NCI-H526 treated with DMSO at 0.1 percent for 48 hours (cell line): ENCODE measurements at regions not wholly inside any gene's neighbourhood (a gene's known extent, or its start where the extent isn't known, plus 50 kb on each side); places are given as distances from the start of the nearest gene placed in this dataset.

Experiments
- DNase-seq: peaks from one replicate; lab custom pipeline; 2025; lab: John Stamatoyannopoulos, UW

DNA sequence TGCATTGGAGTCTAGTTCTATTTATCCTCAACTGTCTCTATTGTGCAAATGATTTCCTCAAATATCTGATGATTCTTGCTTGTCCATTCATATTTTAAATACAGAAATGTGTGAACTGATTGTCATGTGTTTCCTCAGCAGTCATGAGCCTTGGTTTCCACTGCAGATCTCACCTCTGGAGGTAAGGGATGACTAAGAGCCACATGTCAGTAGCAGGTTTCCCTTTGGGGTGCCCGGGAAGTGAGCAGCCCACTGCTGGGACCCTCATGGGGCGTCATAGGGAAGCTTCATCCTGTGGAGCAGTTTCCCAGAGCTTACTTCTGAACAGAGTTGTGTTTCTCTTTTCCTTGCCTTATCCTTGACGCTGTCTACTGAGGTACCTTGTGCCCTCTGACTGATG, 149.2 kb upstream of the TOPAZ1 start:
- no peak for DNase-seq

DNA sequence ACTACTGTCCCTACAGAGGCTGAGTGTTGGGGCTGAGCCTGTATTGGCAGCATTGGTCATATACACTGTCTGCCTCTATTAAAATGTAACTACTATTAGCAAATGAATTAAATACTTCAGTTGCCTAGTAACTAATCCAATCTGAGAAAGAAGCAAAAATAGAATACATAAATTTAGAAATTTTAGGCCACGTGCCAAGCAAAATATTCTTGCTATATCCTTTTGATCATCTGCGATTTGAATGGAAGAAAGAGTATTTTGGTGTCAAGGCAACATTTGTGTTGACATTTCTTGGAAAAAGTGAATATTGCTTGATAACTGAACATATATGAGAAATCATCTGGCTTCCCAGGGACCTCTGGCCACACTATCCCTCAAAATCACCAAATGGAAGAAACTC, 148.2 kb upstream of the TOPAZ1 start:
- no peak for DNase-seq

DNA sequence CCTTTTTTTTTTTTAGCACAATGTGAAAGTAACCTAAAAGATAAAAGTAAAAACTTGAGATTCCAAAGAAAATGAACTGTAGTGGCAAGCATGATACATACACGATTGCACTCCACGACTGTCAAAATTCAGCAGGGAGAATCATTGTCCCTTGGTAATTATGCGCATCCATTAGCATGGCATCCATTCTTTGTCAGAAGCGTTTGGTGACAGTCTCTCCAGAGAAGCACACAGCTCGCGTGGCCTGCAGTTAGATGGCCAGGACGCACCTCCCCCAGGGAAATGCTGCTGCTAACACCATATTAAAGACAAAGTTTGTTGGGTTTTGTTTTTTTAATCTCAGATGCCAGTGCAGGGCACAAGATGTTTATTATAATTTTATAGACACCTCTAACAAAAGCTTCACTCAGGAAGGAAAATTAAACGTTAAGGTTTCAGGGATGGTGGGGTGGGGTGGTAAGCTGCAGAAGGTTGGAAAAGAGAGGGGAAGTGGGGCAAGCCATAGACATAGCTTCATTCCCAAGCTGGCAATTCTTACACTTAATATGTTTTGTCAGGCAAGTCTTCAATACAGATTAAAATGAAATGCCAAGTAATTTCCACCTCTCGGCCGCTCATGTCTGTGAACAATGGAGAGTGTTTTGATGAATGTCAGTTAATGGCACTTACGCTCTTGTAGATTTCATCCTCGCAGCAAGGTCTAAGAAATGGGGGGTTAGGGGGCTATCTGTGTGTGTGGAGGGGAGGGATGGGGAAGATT, 142.8 kb upstream of the TOPAZ1 start:
- no peak for DNase-seq

DNA sequence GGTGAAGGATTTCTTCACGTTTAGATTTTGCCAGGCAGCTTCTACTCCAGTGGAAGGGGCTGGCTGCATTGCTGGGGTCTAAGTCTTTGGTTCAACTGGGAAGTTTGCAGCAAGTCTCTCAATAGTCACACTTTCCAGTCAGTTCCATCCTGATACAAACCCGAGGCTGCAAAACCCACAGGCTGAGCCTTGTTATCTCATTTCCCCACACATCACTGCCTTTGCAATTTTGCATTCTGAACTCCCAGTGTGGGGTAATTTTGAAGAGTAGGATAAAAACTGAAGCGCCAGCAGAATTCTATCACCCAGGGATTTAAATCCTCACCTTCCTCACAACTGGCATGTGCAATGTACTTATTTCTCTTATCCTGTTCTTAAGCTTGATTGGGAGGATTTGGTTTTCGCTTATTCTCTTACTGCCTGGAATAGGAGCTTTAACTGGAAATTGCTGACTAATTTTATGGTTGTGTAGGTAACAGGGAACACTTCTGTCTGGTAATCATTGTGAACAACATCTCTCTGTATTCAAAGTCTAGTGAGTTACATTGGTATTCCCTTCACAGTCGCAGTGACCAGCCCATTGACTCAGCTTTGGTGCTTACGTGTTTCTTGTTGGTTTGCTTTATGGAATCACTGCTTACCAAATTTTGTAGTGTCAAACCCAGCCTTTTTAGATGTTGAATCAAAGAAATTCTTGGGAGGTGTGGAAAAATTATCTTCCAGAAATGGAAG, 142.0 kb upstream of the TOPAZ1 start:
- DNase-seq, result no peak

DNA sequence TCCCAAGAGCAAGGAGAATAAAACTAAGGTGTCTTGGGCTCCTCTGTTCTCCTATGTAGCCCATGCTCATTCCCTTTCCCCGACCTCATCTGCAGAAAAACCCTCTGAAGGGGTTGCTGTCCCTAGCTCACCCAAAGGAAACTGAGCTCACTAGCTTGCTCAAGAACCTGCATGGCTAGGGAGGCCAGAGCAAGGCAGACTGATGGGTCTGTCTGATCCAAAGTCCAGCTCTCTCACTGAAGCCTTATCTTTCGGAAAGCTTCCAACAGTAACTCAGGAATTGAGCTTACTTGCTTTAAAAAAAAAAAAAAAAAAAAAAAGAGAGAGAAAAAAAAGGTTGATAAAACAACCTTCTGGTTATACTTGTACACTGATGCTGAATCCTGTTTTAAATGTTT, 141.4 kb upstream of the TOPAZ1 start:
- no peak for DNase-seq

DNA sequence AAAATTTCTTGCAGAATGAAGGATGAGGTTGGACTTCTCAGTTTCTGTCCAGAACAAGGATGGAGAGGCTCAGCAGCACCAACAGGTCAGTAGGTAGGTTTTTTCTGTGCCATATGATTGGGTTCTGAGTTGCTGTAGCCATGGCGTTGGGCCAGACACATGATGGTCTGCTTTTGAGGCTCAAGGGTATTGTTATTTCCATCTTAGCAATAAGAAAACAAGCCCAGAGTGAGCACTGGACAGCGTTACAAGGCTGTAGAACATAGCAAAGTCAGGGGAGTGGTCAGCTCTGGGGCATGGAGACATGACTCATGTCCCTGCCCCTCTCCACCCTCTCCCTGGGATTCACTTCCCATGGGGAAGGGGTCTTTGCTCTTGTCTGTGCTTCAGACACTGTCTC, 137.6 kb upstream of the TOPAZ1 start:
- DNase-seq, result no peak

DNA sequence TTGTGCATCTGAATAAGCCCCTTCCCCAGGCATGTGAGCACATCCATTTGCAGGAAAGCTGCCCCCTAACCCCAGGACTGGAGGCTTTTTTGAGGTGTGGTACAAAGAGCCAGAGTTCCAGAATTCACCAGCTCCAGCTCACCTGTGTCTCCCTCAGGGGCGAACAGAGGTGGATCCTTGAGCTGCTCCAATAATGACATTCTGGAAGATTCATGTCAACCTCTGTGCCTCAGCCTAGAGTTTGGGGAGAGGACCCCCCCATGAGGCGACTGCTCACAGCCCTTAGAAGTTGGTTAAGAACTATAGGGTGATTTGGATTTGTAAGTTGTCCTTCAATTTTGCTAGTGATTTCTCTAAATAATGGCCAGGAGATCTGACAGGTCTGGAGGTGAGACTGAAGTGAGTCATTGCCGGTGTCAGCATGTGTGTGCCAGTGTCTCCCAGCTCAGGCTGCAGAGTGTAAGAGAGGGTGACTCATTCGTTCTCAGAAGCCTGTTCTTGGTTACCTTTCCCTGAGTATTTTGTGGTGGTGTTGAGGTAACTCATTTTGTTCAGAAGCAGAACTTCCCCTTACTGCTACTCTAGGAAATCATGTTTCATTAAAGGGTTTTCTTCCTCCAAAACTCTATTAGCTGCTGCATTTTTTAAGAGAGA, 136.9 kb upstream of the TOPAZ1 start:
- DNase-seq, result no peak

DNA sequence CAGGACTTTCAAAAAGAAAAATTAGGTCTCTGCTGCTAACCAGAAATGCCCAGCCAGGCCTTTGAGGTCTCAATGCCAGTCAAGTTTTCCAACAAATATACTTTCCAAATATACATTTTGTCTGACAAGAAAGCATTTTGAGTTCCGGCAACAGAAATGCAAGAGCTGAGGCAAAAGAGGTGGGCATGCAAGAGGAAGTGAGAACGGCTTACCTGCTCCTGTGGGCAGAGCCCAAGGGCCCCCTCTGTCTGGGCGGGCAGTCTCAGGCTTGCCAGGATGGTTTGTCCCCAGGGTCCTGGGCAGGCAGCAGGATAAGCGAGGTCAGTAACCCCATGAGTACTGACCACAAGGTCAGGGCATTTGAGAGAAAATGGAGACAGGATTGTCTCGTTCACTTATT, 136.1 kb upstream of the TOPAZ1 start:
- DNase-seq, result no peak

DNA sequence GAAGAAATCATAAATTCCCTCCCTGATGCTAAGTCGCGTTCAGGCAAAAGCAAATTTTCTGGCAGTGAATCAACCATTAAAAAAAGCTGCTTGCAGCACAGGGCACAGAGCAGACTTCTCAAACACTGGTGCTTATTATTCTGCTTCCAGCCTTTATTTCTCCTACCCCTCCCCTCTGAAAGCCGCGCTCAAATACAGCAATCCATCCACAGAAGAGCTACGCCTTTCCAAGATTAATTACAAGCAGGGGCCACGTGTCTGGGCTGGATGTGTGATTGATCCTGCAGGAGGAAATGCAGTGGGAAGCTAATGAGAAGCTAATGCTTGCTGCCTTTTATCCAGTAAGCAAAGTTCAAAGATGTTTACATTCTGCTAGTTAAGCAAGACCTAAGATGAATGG, 134.9 kb upstream of the TOPAZ1 start:
- DNase-seq, result no peak

DNA sequence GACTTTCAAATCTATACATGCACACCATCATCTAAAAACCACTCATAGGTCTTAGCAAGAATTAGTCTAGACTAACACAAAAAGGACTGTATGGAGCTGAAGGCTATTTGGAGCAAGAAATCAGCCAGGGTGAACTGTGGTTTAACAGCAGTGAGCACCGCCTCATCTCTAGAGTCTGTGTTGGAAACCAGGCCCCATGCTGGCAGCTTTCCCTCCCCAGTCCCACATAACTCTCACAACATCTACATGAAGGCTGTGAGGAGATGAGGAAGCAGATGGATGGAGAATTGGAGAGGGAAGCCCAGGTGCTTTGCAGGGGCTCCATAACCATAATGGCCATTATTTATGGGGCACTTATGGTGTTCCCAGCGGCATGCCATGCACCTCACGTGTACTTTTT, 133.2 kb upstream of the TOPAZ1 start:
- no peak for DNase-seq

DNA sequence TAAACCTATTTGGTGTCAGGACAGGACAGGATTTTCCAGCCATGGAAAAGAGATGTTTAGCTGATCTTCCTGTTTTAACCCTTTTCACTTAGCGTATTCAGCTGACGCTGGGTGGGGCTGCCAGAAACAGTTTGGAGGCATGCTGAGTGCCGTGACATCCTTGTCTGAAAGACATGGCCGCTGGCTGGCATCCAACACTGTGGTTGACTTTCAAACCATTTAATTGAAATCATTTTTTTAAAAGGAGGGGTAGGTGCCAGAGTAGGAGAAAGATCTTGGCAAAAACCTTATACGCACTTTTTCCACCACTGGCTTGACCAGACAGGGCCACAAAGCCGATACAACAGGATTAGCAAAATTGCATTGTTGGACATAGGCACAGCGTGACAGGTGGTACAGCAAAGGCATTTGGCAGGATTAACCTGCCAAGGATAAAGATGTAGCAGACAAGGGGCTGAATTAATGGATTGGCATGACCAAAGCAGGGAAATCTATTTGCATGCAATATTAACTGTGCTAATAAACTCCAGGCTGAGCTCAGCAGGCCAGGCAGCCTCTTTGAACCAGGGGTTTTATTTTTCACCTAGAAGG, 131.8 kb upstream of the TOPAZ1 start:
- no peak for DNase-seq

DNA sequence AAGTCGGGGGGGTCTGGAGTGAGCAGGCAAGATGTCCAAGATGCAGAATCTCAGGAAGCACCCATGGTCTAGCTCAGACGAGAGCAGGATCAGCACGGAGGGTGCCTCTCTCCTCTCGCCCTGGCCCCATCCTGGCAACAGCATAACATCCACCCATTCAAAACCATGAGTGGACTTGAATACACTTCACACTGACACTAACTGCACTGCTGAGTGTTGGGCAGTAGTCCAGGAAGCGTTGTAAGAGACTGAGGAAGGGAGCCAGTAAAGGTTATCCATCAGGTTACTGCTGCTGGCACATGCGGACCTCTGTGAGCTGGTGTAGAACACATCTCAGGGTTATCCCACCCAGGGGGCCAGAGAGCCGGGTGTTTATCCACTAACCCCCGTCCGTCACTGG, 131.0 kb upstream of the TOPAZ1 start:
- no peak for DNase-seq

DNA sequence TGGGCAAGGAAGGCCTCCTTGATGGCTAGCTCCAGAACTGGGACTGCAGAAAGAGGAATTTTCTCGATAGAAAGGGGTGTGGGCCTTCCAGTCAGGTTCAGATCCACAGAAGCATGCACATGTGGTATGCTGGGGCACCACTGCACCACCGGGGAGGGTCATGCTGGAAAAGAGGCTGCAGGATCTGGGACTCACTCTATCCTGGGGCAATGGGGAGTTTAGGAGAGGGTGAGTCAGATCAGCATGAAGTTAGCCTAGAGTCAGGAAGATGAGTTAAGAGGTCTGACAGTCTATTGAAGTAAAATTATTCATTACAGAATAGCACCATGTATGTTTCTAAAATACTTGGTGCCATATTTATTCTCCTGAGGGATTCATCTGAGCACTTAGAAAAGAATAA, 130.2 kb upstream of the TOPAZ1 start:
- no peak for DNase-seq

DNA sequence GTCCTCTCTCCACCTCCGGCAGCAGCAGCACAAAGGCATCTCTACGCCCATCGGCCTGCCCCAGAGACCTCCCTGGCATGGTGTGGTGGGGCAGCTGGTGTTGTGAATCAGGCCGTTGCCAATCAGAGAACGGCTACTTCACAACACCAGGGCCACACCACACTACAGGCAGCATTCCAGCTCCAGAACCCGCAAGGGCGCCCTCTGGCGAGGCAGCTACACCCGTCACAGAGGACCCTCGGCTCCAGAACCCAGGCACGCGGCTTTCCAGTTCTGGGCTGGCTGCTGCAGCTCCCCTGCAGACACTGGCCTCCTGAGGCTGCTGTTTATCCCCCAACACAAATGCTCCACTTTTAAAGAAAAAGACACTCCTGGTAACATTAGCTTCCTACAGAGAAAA, 127.5 kb upstream of the TOPAZ1 start:
- peak; percentile 27 for DNase-seq

DNA sequence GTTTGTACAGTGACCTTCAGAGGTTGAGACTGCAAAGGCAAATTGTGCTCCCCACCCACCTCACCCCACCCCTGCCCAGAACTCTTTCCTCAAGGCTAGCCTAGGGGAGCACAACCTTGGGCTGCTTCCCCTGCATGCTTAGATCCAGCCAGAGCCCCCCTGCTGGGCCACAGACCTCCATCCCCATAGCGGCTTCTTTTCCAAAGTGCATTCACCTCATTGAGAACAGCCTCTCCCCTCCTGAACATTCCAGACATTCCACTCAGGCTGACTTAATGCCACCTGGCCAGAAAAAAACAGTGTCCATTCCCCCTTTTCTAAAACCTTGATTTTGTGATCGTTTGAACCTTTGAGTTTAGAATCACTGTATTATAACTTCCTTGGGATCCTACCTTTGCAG, 124.4 kb upstream of the TOPAZ1 start:
- no peak for DNase-seq

DNA sequence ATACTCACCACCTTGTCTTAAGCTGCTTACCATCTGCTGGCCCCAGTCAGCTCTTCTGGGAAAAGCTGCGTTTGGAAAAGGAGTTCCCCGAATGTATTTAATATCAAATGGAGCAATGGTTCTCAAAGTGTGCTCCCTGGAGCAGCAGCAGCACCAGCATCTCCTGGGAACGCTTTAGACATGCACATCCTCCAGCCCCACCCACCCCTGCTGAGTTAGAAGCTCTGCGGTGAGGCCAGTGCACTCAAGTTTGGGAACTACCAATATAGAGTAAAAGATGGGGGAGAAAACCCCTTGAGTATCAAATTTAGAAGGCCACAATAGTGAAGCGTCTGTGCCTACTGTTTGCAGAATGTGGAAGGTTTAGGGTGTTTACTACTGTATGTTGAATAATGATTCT, 124.0 kb upstream of the TOPAZ1 start:
- no peak for DNase-seq

DNA sequence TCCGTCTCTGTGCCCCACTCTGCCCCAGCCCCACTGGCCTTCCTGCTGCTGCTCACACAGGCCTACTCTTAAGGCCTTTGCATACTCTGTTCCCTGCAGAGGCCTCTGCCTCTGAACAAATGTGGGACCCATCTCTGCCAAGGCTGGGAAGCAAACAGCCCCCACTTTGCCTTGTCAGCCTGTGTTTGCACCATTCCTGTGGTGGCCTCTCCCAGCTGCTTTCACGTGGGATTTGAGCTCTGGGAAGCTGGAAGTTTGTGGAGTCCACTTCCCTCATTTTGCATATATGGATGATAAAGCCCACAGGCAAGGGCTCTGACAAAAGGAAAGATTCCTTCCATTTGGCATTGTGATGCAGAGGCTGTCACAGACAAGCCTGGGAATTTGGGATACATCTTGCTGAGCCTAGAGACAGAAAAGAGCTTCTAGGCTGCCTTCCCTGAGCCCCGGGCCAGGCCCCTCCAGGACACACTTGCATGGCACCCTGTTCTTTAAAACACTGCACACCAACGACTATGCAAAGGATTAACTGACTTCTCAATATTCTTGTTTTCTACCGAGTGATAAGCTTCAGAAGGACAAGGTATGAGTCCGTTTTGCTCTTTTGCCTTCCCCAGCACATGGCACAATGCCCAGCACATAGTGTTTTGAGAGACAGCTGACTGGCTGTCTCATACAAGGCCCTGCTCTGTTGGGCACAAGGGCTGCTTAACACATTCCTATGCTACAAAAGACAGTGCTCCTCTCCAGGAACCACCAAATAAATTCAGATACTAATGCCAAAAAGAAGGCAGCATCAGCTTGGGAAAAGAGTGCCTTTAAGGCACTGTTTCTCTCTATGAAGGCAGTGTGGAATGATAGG, 120.7 kb upstream of the TOPAZ1 start:
- DNase-seq, result no peak

DNA sequence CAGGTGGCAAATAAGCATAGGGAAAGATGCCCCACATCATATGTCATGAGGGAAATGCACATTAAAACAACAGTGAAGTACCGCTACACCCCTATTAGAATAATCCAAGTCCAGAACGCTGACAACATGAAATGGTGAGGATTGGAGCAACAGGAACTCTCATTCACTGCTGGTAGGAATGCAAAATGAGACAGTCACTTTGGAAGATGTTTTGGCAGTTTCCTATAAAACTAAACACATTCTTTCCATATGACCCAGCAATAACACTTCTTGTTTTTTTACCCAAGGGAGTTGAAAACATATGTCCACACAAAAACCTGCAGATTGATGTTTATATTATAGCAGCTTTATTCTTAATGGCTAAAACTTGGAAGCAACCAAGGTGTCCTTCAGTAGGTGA, 116.4 kb upstream of the TOPAZ1 start:
- no peak for DNase-seq

DNA sequence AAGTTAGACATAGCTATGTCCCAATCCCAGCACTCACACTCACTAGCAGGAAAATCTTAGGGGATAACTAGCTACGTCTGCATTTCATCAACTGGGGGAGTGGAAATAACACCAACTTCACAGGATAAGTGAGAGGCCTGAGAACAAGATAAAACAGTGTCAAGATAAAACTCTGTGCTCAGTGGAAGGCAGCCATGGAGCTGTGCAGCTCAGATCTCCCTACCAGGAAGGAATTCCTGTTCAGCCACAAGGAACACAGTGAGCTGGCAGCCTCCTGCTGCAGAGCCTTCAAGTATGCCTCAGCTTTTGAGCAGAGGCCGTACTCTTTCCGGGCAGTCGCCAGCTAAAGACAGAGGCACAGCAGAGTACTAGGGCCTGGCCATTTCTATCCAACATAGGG, 115.8 kb upstream of the TOPAZ1 start:
- DNase-seq, result no peak

DNA sequence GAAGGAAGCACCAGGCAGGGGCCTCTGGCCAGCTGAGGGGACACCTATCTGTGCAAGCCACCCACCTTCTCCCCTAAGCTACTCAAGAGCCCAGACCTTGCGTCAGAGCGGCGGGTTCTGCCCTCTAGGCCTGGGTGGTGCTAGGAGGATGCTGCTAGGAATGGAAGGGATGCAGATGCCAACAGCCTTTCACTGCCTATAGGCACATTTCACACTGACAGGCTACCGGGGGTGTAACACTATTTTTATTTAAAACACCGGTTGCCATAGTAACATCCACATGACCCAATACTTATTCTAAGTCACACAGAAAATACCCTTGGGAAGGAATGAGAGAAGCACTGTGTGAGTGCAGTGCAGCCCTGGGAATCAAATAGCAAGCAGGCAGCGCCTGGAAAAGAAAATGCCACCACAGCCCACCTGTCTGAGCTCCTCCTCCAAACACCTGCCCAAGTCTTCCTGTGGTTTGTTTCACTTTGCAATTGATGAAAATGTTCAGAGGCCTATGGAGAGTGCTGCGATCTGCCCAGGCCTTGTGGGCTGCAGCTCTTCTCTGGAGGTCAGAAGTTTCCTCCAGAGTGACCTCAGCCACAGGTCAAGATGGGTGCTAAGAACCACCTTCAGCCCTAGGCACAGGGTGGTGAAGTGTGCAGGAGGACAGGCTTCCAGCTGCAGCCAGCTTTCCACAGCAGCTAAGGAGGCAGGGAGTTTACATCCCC, 113.5 kb upstream of the TOPAZ1 start:
- no peak for DNase-seq

DNA sequence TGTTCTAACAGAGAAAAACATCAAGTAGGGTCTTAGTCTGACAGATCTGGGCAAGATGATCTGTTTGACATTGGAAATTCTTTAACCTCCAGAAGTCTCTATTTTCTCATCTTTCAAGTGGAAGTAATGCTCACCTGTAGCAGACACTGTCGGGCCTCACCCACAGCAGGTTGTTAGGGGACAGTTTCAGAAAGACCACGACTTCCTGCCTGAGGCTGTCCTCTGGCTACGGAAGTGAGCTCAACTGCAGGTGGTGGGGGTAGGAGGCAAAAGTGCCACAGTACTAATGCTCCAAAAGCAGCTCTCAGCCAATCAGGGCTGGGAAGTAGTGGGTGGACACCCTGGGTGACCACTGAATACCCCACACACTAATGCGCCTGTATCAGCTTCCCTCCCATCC, 111.4 kb upstream of the TOPAZ1 start:
- DNase-seq, result no peak
